B cell (primary cell): ENCODE measurements at regions not wholly inside any gene's neighbourhood (a gene's known extent, or its start where the extent isn't known, plus 50 kb on each side); places are given as distances from the start of the nearest gene placed in this dataset.

ENCODE experiments used
- ATAC-seq: fragments of 200-7000 bp; cut with Tn5 transposase; one replicate; pipeline ENCODE4 v1.10.0; 2021; ENCODE audit warnings: low read depth, mild to moderate bottlenecking, moderate number of reproducible peaks, moderate library complexity
- CTCF ChIA-PET: fragments of 350-600 bp; sonication (Branson Sonifier 250); formaldehyde crosslinking; loops from one replicate; lab custom pipeline; 2021; ENCODE audit warnings: antibody characterized with exemption, inconsistent platforms; lab: Charles Lee
- POLR2A ChIA-PET: fragments of 350-600 bp; sonication (Branson Sonifier 250); formaldehyde crosslinking; loops from one replicate; lab custom pipeline; 2021; ENCODE audit warnings: antibody characterized with exemption; lab: Charles Lee
- DNase-seq: peaks from one replicate; pipeline ENCODE4 v3.0.0; 2013
- H2AFZ ChIP-seq: 2 replicates; pipeline ENCODE4 v1.6.1; 2012; ENCODE audit warnings: mild to moderate bottlenecking, low read depth, low read length; ENCODE audit not compliant: insufficient read depth, poor library complexity, severe bottlenecking
- H3K27ac ChIP-seq, 2 donors: 1 replicate in 1 of 2; 2 replicates in 1 of 2; pipeline ENCODE4 v1.5.1; 2012 to 2013; ENCODE audit warnings: low read length in 2 of 2, mild to moderate bottlenecking in 2 of 2, moderate library complexity in 1 of 2
- H3K27me3 ChIP-seq, 4 experiments: fragments of 200-600 bp in 1 of 4; sonication (generic) in 1 of 4; replicated peaks in 1 of 4; 1 replicate in 2 of 4; 2 replicates in 2 of 4; pipeline versions ENCODE4 v1.6.1 to v1.7.0; 2013 to 2016; ENCODE audit warnings: low read length in 3 of 4, mild to moderate bottlenecking in 2 of 4, mixed read lengths in 1 of 4, moderate library complexity in 1 of 4; ENCODE audit not compliant: insufficient read depth in 4 of 4, control insufficient read depth in 3 of 4; ENCODE audit errors: control extremely low read depth in 1 of 4
- H3K36me3 ChIP-seq, 2 experiments: replicated peaks in 1 of 2; 1 replicate in 1 of 2; 2 replicates in 1 of 2; pipeline versions ENCODE4 v1.6.1 to v1.7.1; 2013; ENCODE audit warnings: low read length in 1 of 2; ENCODE audit not compliant: insufficient read depth in 2 of 2, control insufficient read depth in 1 of 2; ENCODE audit errors: control extremely low read depth in 1 of 2, extremely low read depth in 1 of 2
- H3K4me1 ChIP-seq, 2 donors: fragments of 200-600 bp in 1 of 2; sonication (generic) in 1 of 2; 1 replicate in 1 of 2; 2 replicates in 1 of 2; pipeline versions ENCODE4 v1.5.1 to v1.6.1; 2013 to 2017; ENCODE audit warnings: low read length in 2 of 2; ENCODE audit not compliant: control insufficient read depth in 2 of 2, insufficient read depth in 2 of 2
- H3K4me2 ChIP-seq: replicated peaks from 2 replicates; pipeline ENCODE3; 2012; ENCODE audit warnings: mild to moderate bottlenecking, low read depth, low read length; ENCODE audit not compliant: poor library complexity, severe bottlenecking
- H3K4me3 ChIP-seq, 5 experiments: fragments of 200-600 bp in 1 of 5; sonication (generic) in 1 of 5; 1 replicate in 3 of 5; 2 replicates in 2 of 5; pipeline versions ENCODE4 v1.5.1 to v1.7.0; 2011 to 2016; ENCODE audit warnings: low read length in 4 of 5, mild to moderate bottlenecking in 4 of 5, low read depth in 2 of 5, control low read depth in 1 of 5, moderate library complexity in 1 of 5; ENCODE audit not compliant: insufficient read depth in 1 of 5; ENCODE audit errors: control extremely low read depth in 1 of 5, extremely low read depth in 1 of 5
- H3K79me2 ChIP-seq: fragments of 200-600 bp; sonication (generic); one replicate; pipeline ENCODE4 v1.6.0; 2016; ENCODE audit warnings: low read length; ENCODE audit not compliant: control insufficient read depth, insufficient read depth
- H3K9ac ChIP-seq: fragments of 200-600 bp; sonication (generic); 2 replicates; pipeline ENCODE4 v1.6.1; 2017; ENCODE audit warnings: mild to moderate bottlenecking, low read length, moderate library complexity
- H3K9me3 ChIP-seq, 3 donors: one replicate each; pipeline versions ENCODE4 v1.6.1 to v1.7.1; 2013; ENCODE audit warnings: low read length in 2 of 3; ENCODE audit not compliant: control insufficient read depth in 2 of 3, insufficient read depth in 1 of 3; ENCODE audit errors: control extremely low read depth in 1 of 3
- H4K20me1 ChIP-seq: 2 replicates; pipeline ENCODE4 v1.6.0; 2012; ENCODE audit warnings: mild to moderate bottlenecking, low read length; ENCODE audit not compliant: insufficient read depth, control insufficient read depth, poor library complexity, severe bottlenecking
- H3K27ac Mint-ChIP-seq: one replicate; pipeline ENCODE4 v1.8.0; 2021; ENCODE audit warnings: mixed read lengths
- H3K27me3 Mint-ChIP-seq: one replicate; pipeline ENCODE4 v1.8.0; 2021; ENCODE audit warnings: mixed read lengths
- H3K4me1 Mint-ChIP-seq: one replicate; pipeline ENCODE4 v1.8.0; 2021; ENCODE audit warnings: mixed read lengths
- H3K4me3 Mint-ChIP-seq: one replicate; pipeline ENCODE4 v1.8.0; 2021; ENCODE audit warnings: mixed read lengths
- H3K9me3 Mint-ChIP-seq: one replicate; pipeline ENCODE4 v1.8.0; 2022; ENCODE audit warnings: mixed read lengths; ENCODE audit not compliant: insufficient read depth
- EZH2 ChIP-seq: IDR thresholded peaks from 2 replicates; pipeline ENCODE4 v1.6.1; 2012; ENCODE audit warnings: borderline replicate concordance, low read depth, mild to moderate bottlenecking, moderate library complexity, low read length; ENCODE audit not compliant: insufficient read depth, poor library complexity, severe bottlenecking
- WGBS: methylation state at CpG from one replicate; pipeline ENCODE4 v1.1.5; 2013; ENCODE audit warnings: missing lambda C conversion rate; ENCODE audit not compliant: insufficient coverage; 5-methylcytosine and 5-hydroxymethylcytosine counted together
- intact Hi-C: fragments of 100-400 bp; cut with micrococcal nuclease; formaldehyde crosslinking; loops from one replicate; pipeline ENCODE4 v1.10.0; 2022
- TF ChIP-seq, protein P1 (sequence below): fragments of 200-600 bp; IDR thresholded peaks from one replicate; pipeline ENCODE4 v1.8.0; 2022; ENCODE audit warnings: antibody characterized with exemption, mild to moderate bottlenecking

DNA sequence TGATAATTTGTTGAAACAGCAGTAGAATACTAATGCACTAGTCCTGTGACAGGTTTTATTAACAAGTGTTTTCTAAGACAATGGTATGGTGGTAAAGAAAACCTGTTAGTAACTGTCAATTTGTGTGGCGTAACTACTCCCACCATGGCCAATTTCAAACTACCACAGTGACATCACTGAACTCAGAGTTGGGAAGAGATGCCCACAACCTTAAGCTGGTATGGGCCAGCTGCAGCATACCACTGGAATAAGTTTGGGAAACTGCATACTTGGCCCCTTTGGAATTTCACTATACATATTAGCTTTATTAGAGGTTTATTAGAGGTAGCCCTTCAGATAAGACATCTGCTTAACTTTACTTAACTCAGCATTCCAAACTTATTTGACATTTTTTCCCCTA lies 419.4 kb downstream of the NDFIP2 start:
- Histone ChIP-seq H3K4me2 (no peak overlapping the region), H3K4me1 (no peaks in the 10 kb centered on the region), H3K36me3 (no peaks in the 10 kb centered on the region), H3K4me3 (no peak overlapping the region), H3K9ac (no peak overlapping the region), H3K79me2 (no peaks in the 10 kb centered on the region), H4K20me1 (no peaks in the 10 kb centered on the region), H3K9me3 (no peaks in the 10 kb centered on the region), H2AFZ (no peak overlapping the region), H3K27me3 (no peaks in the 10 kb centered on the region), H3K27ac (no peak overlapping the region)
- H3K4me3 Mint-ChIP-seq = no peak overlapping the region
- no peak overlapping the region for H3K27ac Mint-ChIP-seq
- ATAC-seq (no peak), DNase-seq (no peak)
- ChIA-PET POLR2A (no interaction called here), CTCF (no interaction called here)
- intact Hi-C loops = no loop called here
- no peaks in the 10 kb centered on the region for H3K9me3 Mint-ChIP-seq
- 100% methylated on average over 1 of the region's 1 CpG for WGBS
- TF ChIP-seq EZH2 = no peak
- TF ChIP-seq, protein P1, sequence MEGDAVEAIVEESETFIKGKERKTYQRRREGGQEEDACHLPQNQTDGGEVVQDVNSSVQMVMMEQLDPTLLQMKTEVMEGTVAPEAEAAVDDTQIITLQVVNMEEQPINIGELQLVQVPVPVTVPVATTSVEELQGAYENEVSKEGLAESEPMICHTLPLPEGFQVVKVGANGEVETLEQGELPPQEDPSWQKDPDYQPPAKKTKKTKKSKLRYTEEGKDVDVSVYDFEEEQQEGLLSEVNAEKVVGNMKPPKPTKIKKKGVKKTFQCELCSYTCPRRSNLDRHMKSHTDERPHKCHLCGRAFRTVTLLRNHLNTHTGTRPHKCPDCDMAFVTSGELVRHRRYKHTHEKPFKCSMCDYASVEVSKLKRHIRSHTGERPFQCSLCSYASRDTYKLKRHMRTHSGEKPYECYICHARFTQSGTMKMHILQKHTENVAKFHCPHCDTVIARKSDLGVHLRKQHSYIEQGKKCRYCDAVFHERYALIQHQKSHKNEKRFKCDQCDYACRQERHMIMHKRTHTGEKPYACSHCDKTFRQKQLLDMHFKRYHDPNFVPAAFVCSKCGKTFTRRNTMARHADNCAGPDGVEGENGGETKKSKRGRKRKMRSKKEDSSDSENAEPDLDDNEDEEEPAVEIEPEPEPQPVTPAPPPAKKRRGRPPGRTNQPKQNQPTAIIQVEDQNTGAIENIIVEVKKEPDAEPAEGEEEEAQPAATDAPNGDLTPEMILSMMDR = no peak
- no peaks in the 10 kb centered on the region for H3K4me1 Mint-ChIP-seq
- H3K27me3 Mint-ChIP-seq = no peaks in the 10 kb centered on the region

DNA sequence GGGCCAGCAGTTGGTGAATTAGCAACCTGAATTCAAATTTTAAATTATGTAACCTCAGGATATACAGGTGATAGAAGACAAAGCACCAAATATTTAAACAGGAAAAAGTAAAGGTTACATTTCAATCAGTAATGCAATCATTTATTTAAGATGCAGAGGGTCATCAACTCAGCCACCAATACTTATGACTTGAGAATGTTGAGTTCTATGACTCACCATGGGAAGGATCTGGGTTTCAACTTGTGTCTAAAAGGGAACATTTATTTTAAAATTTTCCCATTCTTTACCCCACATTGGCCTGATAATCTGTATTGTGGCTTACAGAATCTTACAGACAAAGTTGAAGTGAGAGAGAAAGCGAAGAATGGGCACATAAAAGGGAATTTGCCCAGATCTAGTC lies 418.0 kb downstream of the NDFIP2 start:
- Histone ChIP-seq H4K20me1 (no peaks in the 10 kb centered on the region), H3K27me3 (no peaks in the 10 kb centered on the region), H3K9ac (no peak overlapping the region), H2AFZ (no peak overlapping the region), H3K27ac (no peak overlapping the region), H3K9me3 (no peaks in the 10 kb centered on the region), H3K4me1 (no peaks in the 10 kb centered on the region), H3K4me2 (no peak overlapping the region), H3K79me2 (no peaks in the 10 kb centered on the region), H3K4me3 (no peak overlapping the region), H3K36me3 (no peaks in the 10 kb centered on the region)
- POLR2A ChIA-PET = no interaction called here
- Mint-ChIP-seq H3K4me3 (no peak overlapping the region), H3K9me3 (no peaks in the 10 kb centered on the region), H3K27me3 (no peaks in the 10 kb centered on the region), H3K4me1 (no peaks in the 10 kb centered on the region), H3K27ac (no peak overlapping the region)
- intact Hi-C loops = no loop called here
- no peak for DNase-seq
- TF ChIP-seq, protein P1 = no peak
- no peak for ATAC-seq
- CTCF ChIA-PET = no interaction called here
- 100% methylated on average over 1 of the region's 1 CpG for WGBS
